ENCODE measurements at regions not wholly inside any gene's neighbourhood (a gene's known extent, or its start where the extent isn't known, plus 50 kb on each side); places are given as distances from the start of the nearest gene placed in this dataset.
"Not testable (repeated sequence)": the region's sequence is repeated elsewhere in the genome, so short reads cannot be mapped to it uniquely, and the experiment has no call there.

DNA sequence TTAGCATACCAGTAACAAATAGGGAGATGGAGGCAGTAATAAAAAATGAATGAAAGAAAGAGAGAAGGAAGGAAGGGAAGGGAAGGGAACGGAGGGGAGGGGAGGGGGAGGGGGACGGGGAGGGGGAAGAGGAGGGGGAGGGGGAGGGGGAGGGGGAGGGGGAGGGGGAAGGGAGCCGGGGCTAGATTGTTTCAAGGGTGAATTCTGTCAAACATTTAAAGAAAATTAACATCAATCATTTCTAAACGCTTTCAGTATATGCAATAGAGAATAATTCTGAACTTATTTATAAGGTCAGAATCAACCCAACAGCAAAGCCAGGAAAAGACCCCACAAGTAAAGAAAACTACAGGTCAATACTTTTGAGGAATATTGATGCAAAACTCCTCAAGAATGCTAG lies 858.8 kb upstream of the GYPC start:
- H3K9me3 ChIP-seq (ENCODE audit: low read length) = no peaks in the 10 kb centered on the region
- no peak overlapping the region for H3K4me3 ChIP-seq (ENCODE audit: low read length)
- H3K4me1 ChIP-seq (ENCODE audit: insufficient read depth, low read length) = peaks cover 11% of the 10 kb centered on the region
- no peaks in the 10 kb centered on the region for H3K36me3 ChIP-seq (ENCODE audit: insufficient read depth, low read length)
- no peak overlapping the region for H2AFZ ChIP-seq (ENCODE audit: low read depth, low read length)
- H3K27me3 ChIP-seq (ENCODE audit: insufficient read depth, low read length) = no peaks in the 10 kb centered on the region

DNA sequence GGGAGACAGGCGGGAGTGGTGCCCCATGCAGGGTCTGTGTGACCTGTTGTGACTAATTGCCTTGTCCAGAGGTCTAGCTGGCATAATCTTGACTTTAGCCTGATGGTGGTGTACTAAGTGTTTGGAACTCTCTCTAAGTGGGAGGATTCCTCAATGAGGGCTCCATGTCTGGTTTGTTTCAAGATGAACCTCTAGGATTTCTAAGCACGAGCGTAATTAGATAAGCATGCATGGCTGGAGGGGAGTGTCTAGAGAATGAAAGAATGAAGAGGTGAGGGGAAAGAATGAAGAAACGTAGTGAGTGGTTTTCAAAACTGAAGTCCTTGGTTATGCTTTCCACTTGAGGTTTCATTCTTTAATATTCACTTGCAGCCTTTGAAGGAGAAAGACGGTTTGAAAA lies 833.2 kb upstream of the GYPC start:
- no peaks in the 10 kb centered on the region for H3K27me3 ChIP-seq (ENCODE audit: insufficient read depth, low read length)
- no peak overlapping the region for H3K4me3 ChIP-seq (ENCODE audit: low read length)
- no peaks in the 10 kb centered on the region for H3K36me3 ChIP-seq (ENCODE audit: insufficient read depth, low read length)
- H3K9me3 ChIP-seq (ENCODE audit: low read length) = no peaks in the 10 kb centered on the region
- no peak overlapping the region for H2AFZ ChIP-seq (ENCODE audit: low read depth, low read length)
- H3K4me1 ChIP-seq (ENCODE audit: insufficient read depth, low read length) = no peaks in the 10 kb centered on the region

DNA sequence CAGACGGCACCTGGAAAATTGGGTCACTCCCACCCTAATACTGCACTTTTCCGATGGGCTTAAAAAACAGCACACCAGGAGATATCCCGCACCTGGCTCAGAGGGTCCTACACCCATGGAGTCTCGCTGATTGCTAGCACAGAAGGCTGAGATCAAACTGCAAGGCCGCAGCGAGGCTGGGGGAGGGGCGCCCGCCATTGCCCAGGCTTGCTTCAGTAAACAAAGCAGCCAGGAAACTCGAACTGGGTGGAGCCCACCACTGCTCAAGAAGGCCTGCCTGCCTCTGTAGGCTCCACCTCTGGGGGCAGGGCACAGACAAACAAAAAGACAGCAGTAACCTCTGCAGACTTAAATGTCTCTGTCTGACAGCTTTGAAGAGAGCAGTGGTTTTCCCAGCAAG lies 830.2 kb upstream of the GYPC start:
- not testable (repeated sequence) for H3K27me3 ChIP-seq (ENCODE audit: insufficient read depth, low read length); H3K4me1 ChIP-seq (ENCODE audit: insufficient read depth, low read length); H3K9me3 ChIP-seq (ENCODE audit: low read length); H2AFZ ChIP-seq (ENCODE audit: low read depth, low read length); H3K4me3 ChIP-seq (ENCODE audit: low read length); H3K36me3 ChIP-seq (ENCODE audit: insufficient read depth, low read length)

DNA sequence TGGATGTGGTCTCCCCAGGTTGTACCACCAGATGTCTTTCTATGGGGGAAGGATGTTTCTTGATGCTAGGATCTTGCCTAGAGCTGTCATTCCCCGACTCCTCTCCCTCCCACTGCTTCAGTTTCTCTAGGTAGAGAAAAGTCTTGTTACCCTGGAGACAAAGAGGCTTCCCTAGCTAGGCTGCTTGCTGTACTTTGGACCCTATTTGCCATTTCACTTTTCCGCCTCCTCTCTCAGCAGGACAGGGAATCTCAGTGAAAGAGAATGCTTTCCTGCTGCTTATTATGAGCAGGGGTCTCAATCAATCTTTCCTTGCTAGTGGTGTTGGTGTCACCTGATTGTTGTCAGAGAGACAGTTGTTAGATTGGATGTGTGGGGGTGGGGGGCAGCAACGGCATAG lies 818.8 kb upstream of the GYPC start:
- no peaks in the 10 kb centered on the region for H3K9me3 ChIP-seq (ENCODE audit: low read length)
- peaks cover 18% of the 10 kb centered on the region for H3K4me1 ChIP-seq (ENCODE audit: insufficient read depth, low read length)
- H3K36me3 ChIP-seq (ENCODE audit: insufficient read depth, low read length) = no peaks in the 10 kb centered on the region
- H3K4me3 ChIP-seq (ENCODE audit: low read length) = peak overlapping the region; percentile 12
- H3K27me3 ChIP-seq (ENCODE audit: insufficient read depth, low read length) = no peaks in the 10 kb centered on the region
- H2AFZ ChIP-seq (ENCODE audit: low read depth, low read length) = no peak overlapping the region

DNA sequence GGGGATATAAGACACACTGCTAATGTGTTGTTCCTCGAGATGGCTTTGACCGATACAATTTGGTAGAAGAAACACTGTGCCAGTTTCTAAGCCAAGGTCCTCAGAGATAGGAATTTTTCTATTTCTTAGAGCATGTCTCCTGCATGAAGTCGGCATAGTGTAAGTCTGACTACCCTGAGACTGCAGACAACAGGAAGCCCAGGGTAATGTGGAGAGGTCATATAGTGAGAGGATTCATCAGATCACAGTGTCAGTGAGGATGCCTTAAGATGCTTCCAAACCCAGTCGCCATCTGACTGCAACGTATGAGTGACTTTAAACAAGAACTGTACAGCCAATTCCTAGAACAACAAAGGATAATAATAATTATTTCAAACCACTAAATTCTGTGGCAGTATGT lies 818.3 kb upstream of the GYPC start:
- Histone ChIP-seq H3K36me3 (ENCODE audit: insufficient read depth, low read length) (no peaks in the 10 kb centered on the region), H3K27me3 (ENCODE audit: insufficient read depth, low read length) (no peaks in the 10 kb centered on the region), H3K4me1 (ENCODE audit: insufficient read depth, low read length) (peaks cover 18% of the 10 kb centered on the region), H3K9me3 (ENCODE audit: low read length) (no peaks in the 10 kb centered on the region), H2AFZ (ENCODE audit: low read depth, low read length) (no peak overlapping the region), H3K4me3 (ENCODE audit: low read length) (peak overlapping the region; percentile 12)

DNA sequence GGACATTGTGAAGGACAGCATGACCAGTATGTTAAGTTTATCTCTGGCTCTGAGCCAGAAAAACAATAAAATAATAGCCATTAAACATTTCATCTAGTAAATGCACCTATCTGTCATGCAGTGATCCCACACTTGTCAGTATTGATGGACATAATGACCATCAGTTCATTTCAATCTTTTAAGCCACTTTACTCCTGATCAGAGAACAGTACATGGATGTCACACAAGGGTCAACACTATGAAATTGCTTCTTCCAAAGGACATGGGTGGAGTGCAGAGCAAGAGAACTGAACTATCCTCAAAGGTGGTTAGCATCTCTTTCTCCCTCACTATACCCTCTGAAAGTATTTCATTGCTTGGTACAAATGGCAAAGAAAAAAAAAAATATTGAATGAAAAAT lies 816.0 kb upstream of the GYPC start:
- H3K4me1 ChIP-seq (ENCODE audit: insufficient read depth, low read length) = peaks cover 18% of the 10 kb centered on the region
- H3K9me3 ChIP-seq (ENCODE audit: low read length) = no peaks in the 10 kb centered on the region
- no peaks in the 10 kb centered on the region for H3K27me3 ChIP-seq (ENCODE audit: insufficient read depth, low read length)
- no peak overlapping the region for H2AFZ ChIP-seq (ENCODE audit: low read depth, low read length)
- no peak overlapping the region for H3K4me3 ChIP-seq (ENCODE audit: low read length)
- no peaks in the 10 kb centered on the region for H3K36me3 ChIP-seq (ENCODE audit: insufficient read depth, low read length)

DNA sequence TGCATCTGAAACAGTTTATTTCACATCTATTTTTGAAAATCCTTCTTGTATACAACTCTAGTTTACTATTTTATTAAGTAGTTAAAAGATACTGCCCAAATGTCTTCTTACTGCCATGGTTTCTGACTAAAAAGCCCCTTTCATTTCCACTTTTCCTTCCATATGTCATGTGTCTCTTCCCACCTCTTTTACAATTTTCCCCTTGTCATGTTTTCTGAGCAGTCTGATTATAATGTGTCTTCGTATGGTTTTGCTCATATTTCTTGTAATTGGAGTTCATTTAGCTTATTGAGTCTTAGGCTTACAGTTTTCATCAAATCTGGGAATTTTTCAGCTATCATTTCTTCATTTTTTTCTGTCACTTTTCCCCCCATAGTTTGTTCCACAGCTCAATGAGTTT lies 813.9 kb upstream of the GYPC start:
- no peaks in the 10 kb centered on the region for H3K9me3 ChIP-seq (ENCODE audit: low read length)
- no peaks in the 10 kb centered on the region for H3K36me3 ChIP-seq (ENCODE audit: insufficient read depth, low read length)
- H3K27me3 ChIP-seq (ENCODE audit: insufficient read depth, low read length) = no peaks in the 10 kb centered on the region
- no peak overlapping the region for H3K4me3 ChIP-seq (ENCODE audit: low read length)
- H3K4me1 ChIP-seq (ENCODE audit: insufficient read depth, low read length) = peaks cover 14% of the 10 kb centered on the region
- H2AFZ ChIP-seq (ENCODE audit: low read depth, low read length) = no peak overlapping the region

DNA sequence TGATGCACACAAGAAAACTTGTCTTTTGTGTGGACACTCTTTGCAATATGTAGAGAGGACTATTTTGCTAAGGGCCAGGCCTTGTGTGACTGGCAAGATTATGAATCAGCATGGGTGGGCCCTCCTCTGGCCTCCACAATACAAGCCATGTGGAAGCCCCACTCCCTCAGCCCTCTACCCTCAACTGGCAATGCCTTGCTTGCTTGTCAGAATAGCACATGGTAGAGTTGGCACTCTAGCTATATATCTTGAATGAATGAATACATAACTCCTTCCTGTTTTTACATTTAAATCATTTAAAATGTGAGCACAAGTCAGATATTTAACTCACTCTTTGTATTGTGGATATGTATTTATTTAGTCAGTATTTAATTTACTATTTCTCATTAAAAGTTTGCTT lies 805.4 kb upstream of the GYPC start:
- Histone ChIP-seq H3K4me1 (ENCODE audit: insufficient read depth, low read length) (no peaks in the 10 kb centered on the region), H3K9me3 (ENCODE audit: low read length) (no peaks in the 10 kb centered on the region), H2AFZ (ENCODE audit: low read depth, low read length) (no peak overlapping the region), H3K4me3 (ENCODE audit: low read length) (no peak overlapping the region), H3K36me3 (ENCODE audit: insufficient read depth, low read length) (no peaks in the 10 kb centered on the region), H3K27me3 (ENCODE audit: insufficient read depth, low read length) (no peaks in the 10 kb centered on the region)

DNA sequence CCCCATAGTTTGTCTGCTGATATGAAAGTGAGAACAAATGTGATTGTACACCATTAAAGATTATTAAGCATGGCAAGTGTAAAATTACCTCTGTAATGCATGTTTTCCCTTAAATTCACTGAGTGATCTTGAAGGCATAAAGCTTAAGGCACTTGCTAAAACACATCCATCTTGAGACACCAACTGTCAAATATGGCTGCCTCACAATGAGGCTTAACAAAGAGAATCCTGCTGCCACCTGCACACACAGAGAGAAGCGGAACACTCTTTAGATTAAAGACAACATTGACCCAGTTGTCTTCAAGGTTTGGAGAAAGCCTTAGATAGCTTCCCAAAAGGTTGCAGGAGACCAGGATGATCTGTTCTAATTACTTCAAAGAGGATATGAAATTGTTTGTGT lies 803.6 kb upstream of the GYPC start:
- Histone ChIP-seq H3K9me3 (ENCODE audit: low read length) (no peaks in the 10 kb centered on the region), H3K4me3 (ENCODE audit: low read length) (no peak overlapping the region)

DNA sequence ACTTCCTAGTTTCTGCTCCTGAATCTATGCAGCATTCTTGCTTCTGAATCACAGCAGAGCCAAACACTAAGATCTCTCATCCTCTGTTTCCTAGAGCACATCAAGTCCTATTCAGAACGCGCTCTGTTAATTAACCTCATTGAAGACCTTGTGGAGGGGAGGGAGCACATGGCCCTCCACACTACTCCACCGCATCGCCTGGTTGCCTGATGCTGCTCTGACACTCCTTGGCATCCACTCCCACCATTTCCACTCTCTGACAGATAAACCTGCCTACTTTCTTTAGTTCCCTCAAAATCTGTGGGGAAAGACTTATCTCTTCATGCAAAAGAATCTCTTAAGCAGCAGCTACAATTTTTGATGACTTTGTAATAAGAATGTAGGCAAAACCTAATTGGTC lies 802.3 kb upstream of the GYPC start:
- Histone ChIP-seq H3K36me3 (ENCODE audit: insufficient read depth, low read length) (no peaks in the 10 kb centered on the region), H2AFZ (ENCODE audit: low read depth, low read length) (no peak overlapping the region), H3K4me3 (ENCODE audit: low read length) (no peak overlapping the region), H3K9me3 (ENCODE audit: low read length) (no peaks in the 10 kb centered on the region), H3K4me1 (ENCODE audit: insufficient read depth, low read length) (peaks cover 20% of the 10 kb centered on the region), H3K27me3 (ENCODE audit: insufficient read depth, low read length) (no peaks in the 10 kb centered on the region)

More for the DNA sequence above, 803.6 kb upstream of the GYPC start:
- no peaks in the 10 kb centered on the region for H3K36me3 ChIP-seq (ENCODE audit: insufficient read depth, low read length)
- H3K27me3 ChIP-seq (ENCODE audit: insufficient read depth, low read length) = no peaks in the 10 kb centered on the region
- H2AFZ ChIP-seq (ENCODE audit: low read depth, low read length) = no peak overlapping the region
- peaks cover 7% of the 10 kb centered on the region for H3K4me1 ChIP-seq (ENCODE audit: insufficient read depth, low read length)

DNA sequence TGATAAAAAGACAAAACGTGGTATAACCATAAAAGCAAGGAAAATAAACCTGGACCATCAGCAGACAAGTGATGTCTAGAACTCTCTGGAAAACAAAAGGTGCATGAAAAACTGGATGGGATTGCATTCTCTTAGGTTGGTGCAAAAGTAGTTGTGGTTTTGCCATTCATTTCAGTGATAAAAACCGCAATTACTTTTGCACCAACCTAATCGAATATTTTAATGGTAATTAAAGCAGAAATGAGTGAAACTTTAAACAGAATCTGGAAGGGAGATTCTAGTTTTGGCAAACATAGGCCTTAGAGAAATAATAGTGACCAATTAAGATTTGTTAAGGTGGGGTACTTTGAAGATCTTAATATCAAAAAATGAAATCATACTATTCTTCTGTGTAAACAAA lies 800.8 kb upstream of the GYPC start:
- H3K27me3 ChIP-seq (ENCODE audit: insufficient read depth, low read length) = no peaks in the 10 kb centered on the region
- H3K4me3 ChIP-seq (ENCODE audit: low read length) = no peak overlapping the region
- no peak overlapping the region for H2AFZ ChIP-seq (ENCODE audit: low read depth, low read length)
- H3K36me3 ChIP-seq (ENCODE audit: insufficient read depth, low read length) = no peaks in the 10 kb centered on the region
- peaks cover 25% of the 10 kb centered on the region for H3K4me1 ChIP-seq (ENCODE audit: insufficient read depth, low read length)
- H3K9me3 ChIP-seq (ENCODE audit: low read length) = no peaks in the 10 kb centered on the region

DNA sequence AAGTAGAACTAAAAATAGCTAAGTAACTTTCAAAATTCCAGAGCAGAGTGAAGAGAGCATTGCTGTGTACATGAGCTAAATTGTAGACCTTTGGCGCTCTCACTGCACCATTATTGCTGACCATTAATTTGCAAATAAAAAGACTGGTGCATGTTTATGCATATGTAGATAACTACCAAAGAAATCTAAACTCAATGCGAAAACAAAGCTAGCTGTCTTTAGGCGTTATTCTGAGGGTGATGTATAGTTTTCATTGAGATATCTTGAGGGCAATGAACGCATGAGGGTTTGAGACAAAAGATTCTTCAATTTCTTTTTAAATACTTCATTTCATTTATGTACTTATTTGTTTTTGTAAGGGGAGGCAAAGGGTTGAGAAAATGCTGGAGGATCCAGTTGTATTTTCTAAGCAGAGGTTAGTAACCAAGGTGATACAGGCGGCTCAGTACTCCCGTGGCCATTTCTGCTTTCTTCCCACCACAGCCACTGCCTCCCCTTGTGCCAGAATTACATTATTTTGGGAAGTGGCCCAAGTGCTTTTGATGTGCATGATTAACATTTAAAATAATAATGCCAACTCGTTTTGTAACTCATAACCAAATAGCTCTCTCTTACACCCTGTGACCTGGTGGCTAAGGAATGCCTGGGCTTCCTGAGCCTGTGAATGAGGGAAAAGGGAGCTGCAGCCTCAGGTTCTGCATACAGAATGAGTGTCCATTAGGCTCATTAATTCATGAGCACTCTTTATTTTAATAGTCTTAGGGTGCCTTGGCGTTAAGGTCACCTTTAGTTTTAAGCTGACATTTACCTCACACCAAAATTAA lies 797.8 kb upstream of the GYPC start:
- Histone ChIP-seq H3K4me1 (ENCODE audit: insufficient read depth, low read length) (peaks cover 25% of the 10 kb centered on the region), H3K27me3 (ENCODE audit: insufficient read depth, low read length) (no peaks in the 10 kb centered on the region), H3K4me3 (ENCODE audit: low read length) (no peak overlapping the region), H3K9me3 (ENCODE audit: low read length) (no peaks in the 10 kb centered on the region), H2AFZ (ENCODE audit: low read depth, low read length) (no peak overlapping the region), H3K36me3 (ENCODE audit: insufficient read depth, low read length) (no peaks in the 10 kb centered on the region)

DNA sequence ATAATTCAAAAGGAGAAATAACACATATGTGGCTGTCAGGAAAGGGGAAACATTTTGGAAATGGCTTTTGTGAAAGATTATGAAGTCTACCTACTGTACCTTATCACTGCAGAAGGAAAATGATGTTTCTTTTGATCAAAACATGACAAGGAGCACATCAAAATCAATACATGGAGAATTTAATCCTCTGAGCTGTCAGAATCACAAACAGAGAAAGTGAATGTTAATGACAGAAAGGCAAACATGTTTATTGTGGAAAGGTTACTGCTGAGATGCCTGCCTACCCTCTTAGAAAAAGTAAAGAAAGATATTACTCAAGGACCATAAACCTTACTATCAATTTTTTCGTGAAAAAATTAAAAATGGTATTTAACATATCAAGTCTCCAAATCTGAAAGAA lies 794.5 kb upstream of the GYPC start:
- no peaks in the 10 kb centered on the region for H3K27me3 ChIP-seq (ENCODE audit: insufficient read depth, low read length)
- H3K4me1 ChIP-seq (ENCODE audit: insufficient read depth, low read length) = peaks cover 25% of the 10 kb centered on the region
- no peak overlapping the region for H2AFZ ChIP-seq (ENCODE audit: low read depth, low read length)
- no peaks in the 10 kb centered on the region for H3K9me3 ChIP-seq (ENCODE audit: low read length)
- no peaks in the 10 kb centered on the region for H3K36me3 ChIP-seq (ENCODE audit: insufficient read depth, low read length)
- no peak overlapping the region for H3K4me3 ChIP-seq (ENCODE audit: low read length)

DNA sequence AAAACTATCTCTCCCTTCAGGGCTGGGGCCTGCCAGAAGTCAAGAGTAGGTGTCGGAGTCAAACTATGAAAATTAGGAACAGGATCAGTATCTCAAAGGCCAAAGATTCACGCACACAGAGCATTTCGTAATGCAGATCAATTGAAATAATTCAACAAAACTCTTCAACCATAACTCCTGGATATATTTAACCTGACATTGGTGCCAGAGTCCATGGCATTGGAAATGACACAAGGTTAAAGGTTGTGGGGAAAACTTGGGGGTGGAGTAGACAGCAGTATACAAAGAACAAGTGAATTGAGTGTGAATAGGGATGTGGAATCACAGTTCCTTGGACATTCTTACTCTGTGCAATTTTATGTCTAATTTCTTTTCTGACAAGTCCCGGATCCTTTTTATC lies 788.0 kb upstream of the GYPC start:
- Histone ChIP-seq H3K4me3 (ENCODE audit: low read length) (no peak overlapping the region), H3K27me3 (ENCODE audit: insufficient read depth, low read length) (no peaks in the 10 kb centered on the region), H2AFZ (ENCODE audit: low read depth, low read length) (no peak overlapping the region), H3K9me3 (ENCODE audit: low read length) (no peaks in the 10 kb centered on the region), H3K4me1 (ENCODE audit: insufficient read depth, low read length) (no peaks in the 10 kb centered on the region), H3K36me3 (ENCODE audit: insufficient read depth, low read length) (no peaks in the 10 kb centered on the region)

All from neuron (in vitro differentiated cells).